G401.6 (cell line): ENCODE measurements at regions not wholly inside any gene's neighbourhood (a gene's known extent, or its start where the extent isn't known, plus 50 kb on each side); places are given as distances from the start of the nearest gene placed in this dataset.

ENCODE experiments used
- FAIRE-seq: peaks from 2 replicates; lab custom pipeline; 2012; peaks lifted over from hg19 to GRCh38; lab: Jason Lieb, UNC

- FAIRE-seq = no peak
Observed at GRCh38 chrX:14164828-14165227, 135.1 kb upstream of the GEMIN8 start.

- FAIRE-seq = no peak
Observed at GRCh38 chrX:14125462-14125861, 95.8 kb upstream of the GEMIN8 start.

DNA sequence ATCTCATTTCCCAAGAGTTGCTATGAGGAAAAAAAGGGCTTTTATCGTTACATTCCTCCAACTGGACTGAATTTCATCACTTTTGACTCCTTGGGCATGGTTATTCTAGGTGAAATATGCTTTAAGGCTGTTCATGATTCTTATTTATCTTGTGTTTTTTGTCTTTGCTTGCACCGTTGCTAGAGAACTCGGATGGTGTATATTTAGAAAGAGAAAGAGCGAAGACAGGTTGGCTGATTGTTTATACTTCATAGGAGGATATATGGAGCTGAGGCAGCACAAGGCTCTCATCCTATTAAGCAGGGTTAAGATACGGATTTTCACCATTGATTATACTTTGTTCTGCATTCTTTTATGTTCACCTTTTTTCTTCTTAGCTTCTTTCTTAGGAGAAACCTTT lies 94.9 kb upstream of the GEMIN8 start:
- no peak for FAIRE-seq

DNA sequence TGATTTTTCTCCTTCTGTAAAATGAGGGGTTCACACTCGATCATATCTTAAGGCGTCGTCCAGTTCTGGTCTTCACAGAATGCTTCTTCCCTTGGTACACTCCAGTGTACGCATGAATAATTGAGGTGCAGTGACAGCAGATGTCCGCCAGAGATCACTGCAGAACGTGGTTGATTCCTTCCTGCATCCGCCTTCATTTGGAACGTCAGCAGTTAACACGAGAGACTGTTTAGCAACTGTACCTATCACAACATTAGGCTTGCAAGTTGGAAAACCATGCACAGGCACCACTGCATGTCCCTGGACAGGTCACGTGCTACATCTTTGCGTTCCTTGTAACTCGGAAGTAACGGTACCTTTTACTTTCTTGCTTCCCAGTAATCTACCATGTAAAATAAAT lies 66.0 kb upstream of the GEMIN8 start:
- peak; percentile 82 for FAIRE-seq

DNA sequence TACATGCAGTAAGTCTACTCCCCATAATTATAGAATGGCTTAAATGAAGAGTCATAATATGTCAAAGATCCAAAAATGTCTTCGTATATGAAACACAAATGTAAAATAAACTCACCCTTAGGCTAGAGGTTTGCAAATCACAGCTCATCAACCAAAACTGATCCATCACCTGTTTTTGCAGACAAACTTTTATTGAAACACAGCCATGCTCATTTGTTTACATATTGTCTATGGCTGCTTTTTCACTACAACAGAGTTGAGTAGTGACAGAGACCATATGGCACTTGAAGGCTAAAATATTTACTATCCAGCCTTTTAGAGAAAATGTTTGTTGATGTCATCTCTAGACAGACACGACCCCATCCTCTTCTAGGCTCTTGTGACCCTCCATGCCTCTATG lies 64.5 kb upstream of the GEMIN8 start:
- no peak for FAIRE-seq

- no peak for FAIRE-seq
Observed at GRCh38 chrX:14084466-14084865, 54.8 kb upstream of the GEMIN8 start.

DNA sequence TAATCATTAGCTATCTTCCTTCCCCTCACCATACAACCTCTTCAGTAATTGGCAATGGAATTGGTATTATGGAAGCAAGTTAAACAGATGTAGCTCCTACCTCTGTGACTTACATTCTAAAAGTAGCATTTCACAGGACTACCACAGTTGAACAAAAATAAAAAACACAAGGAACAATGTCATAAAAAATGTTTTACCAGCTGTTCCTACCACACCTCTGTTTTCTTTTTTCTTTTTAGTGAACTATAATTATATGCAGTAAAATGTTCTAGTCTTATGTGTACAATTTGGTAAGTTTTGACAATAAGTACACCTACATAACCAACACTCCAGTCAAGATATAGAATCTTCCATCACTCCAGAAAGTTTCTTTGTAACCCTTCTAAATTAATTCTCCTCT lies 54.1 kb upstream of the GEMIN8 start:
- no peak for FAIRE-seq

- FAIRE-seq = no peak
Observed at GRCh38 chrX:14079891-14080430, 50.3 kb upstream of the GEMIN8 start.
